EL (cell line): ENCODE measurements at regions not wholly inside any gene's neighbourhood (a gene's known extent, or its start where the extent isn't known, plus 50 kb on each side); places are given as distances from the start of the nearest gene placed in this dataset.
A peak's percentile ranks its signal among the peaks of the same experiment; 100 is the strongest.

Experiments
- DNase-seq: peaks from one replicate; pipeline ENCODE4 v3.0.0-alpha.2; 2016

- DNase-seq: no peak
These were observed 779.3 kb upstream of the WWC1 start for GRCh38 chr5:167512111-167512510.

- DNase-seq: no peak
These were observed 778.1 kb upstream of the WWC1 start for GRCh38 chr5:167513381-167513780.

GRCh38 chr5:167514461-167514860 is 777.0 kb upstream of the WWC1 start:
- no peak for DNase-seq

DNA sequence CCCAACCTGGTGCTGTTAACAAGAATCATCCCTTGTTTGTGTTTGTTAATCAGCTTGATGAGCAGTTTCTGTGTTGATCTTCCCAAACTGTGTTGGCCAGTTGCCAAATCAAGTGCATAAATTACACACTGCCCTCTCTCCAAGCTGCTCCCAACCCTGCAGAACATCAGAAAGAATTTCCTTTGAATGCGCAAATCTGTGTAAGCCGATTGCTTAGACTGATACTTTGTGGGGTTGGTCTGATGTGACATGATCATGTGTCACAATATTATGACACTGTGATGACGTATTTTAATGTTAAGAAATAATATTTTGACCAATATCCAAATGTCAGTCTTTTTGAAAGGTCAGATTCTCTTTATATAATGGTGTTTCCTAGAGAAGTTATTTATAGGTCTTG is 766.4 kb upstream of the WWC1 start:
- no peak for DNase-seq

- DNase-seq: no peak
These were observed 762.8 kb upstream of the WWC1 start for GRCh38 chr5:167528651-167529050.

DNA sequence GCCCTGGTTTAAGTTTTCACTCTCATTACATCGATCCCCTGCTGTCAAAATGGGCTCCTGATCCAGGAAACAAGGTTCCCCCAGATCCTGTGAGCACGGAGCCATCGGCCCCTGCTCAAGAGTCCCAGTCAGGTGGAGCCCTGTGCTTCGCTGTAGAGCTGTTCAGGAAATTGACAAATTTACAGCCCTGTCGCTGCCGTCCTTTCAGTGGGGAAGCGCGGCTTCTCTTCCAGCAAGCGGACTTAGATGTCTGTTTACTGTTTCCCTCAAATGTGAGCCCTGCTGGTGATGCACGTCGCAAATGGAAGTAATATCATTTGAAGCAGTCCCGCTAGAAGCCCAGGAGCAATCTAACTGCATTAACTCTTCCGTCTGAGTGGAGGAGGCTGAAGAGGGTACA is 760.9 kb upstream of the WWC1 start:
- DNase-seq: no peak

DNA sequence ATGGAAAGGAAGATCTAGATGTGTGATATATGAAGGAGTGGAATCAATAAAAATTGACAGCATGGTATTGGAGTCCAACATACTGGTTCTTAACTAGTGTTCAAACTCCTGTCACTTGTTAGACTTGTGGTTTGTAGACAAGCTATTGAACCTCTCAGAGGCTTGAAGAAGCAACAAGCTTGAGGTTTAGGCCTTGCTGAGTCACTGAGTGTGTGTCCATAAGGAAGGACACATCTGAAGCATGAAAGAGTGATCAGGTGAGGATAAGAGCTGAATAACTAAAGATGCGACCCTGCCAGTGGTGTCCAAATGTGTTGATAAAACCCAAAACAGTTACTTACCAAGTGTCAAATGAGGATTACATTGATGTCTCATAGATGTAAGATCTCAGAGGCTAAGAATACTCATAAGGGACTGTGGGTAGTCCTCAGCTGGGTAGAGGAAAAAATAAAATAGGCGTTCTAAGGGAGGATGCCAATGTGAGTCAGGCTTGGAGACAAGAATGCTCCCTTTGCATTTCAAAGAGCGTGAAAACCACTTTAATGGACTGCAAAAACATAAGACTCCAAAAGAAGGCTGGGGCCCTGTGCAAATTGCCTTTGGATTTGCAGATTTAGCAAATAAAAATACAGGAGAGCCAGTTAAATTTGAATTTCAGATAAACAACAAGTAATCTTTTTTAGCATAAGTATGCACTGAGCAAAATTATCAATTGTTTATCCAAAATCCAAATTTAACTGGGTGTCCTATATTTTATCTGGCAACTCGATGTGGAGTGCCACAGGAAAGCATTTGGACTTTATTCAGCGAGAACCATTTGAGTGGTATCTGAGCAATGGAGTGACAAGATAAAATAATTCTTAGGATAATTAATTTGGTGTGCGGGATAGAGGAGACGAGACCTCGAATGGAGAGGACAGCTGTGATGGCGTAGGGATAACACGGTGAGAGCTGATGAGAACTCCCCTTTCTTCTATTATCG is 757.3 kb upstream of the WWC1 start:
- DNase-seq: no peak

DNA sequence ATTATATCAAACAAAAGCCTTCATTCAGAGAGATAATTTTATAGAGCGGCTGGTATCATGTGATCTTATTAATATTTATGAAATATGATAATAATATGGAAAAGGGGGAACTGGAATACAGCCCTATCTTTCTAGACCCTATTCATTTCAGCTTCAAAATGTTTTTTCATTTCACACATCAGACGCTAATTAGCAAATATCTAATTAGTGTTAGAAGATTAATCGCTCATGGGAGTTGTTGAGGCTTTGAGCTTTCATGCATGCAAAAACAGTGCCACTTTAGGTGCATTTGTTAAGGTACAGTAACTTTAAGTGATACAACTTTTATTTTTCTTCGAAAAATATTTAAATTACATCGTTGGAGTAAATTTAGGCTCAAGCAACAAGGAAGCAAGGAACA is 751.7 kb upstream of the WWC1 start:
- no peak for DNase-seq

DNA sequence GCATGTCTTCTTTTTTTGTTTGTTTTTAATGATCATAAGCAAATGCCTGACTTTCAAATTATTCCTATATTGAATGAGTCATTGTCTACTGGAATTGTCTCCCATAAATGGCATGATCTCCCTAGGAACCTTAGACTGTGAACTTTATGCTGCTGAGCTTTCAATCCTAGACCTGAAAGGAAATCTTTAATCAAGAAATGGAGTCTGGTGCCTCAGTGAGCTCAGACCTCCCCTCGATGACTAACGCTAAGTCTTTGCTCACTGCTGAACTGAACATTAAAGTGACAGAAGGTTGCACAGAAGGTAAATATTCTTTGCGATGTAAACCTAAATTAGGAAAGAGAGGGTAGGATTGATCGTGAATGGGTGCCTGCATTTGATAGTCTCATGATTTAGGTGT is 745.2 kb upstream of the WWC1 start:
- DNase-seq: no peak

GRCh38 chr5:167552356-167552755 is 739.1 kb upstream of the WWC1 start:
- no peak for DNase-seq

DNA sequence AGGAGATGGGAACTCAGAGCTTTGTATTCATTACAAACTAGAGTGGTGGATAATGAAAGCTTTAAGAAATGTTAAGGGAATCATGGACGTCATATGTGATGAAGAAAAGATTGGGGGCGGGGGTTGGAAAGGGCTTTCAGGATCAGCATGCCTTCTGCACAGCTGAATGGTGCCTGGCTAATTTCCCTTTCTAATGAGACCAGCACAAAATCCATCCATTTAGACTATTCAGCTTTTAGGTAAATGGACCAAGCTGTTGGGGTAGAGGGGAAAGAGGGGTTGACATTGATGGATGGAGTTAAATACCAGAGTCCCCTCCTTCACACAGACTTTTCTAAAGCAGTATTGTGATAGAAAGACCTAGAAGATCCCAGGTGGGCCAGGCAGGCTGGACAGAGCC is 737.9 kb upstream of the WWC1 start:
- no peak for DNase-seq

DNA sequence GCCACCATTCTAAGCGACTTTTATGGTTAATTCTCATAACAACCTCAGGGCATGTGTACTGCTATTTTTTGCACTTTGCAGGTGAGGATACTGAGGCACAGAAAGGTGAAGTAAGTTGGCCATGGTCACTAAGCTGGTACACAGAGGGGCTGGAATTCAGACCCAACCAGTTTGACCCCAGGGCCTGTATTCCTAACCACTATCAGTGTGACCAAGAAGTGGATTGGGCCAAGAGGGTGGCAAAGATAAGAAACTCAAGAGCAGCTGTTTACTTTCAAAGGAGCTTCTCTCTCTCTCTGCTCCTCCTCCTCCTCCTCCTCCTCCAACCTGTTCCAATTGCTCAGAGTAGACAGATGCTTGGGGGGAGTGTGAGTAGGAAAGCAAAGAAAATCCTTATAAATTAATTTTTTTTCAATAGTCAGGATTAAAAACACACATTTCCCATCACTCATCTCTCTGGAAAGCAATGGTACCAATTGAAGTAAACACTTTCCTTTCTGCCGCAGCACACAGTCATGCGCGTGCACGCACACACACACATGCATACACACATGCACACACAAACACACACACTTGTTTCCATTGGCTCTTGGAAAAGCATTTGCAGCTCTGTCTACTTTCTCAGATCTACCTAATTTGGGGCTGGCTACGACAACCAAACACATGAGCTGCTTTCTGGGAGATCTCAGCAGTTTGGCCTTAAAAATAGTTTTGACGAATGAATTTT is 736.7 kb upstream of the WWC1 start:
- DNase-seq: no peak

GRCh38 chr5:167555565-167556166 is 735.8 kb upstream of the WWC1 start:
- no peak for DNase-seq

- no peak for DNase-seq
These were observed 734.1 kb upstream of the WWC1 start for GRCh38 chr5:167557359-167557758.

DNA sequence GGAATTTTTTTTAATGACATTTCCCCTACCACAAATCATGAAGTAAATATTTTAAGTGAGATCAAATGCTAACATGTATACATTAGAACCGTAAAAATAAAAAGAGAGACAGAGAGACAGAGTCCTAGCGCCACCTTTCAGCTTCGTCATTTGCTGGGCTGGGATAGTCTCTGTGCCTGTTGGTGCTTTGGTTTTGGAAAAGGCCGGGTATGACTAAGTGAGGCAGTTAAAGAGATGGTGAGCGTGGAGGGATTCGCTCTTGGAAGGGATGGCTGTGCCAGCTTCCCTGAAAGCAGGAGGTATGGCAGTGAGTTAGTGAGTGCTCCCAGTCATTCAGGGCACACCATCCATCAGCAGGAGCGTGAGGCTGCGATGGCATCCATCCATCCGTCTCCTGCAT is 729.6 kb upstream of the WWC1 start:
- no peak for DNase-seq

- DNase-seq: no peak
These were observed 727.2 kb upstream of the WWC1 start for GRCh38 chr5:167564275-167564674.

DNA sequence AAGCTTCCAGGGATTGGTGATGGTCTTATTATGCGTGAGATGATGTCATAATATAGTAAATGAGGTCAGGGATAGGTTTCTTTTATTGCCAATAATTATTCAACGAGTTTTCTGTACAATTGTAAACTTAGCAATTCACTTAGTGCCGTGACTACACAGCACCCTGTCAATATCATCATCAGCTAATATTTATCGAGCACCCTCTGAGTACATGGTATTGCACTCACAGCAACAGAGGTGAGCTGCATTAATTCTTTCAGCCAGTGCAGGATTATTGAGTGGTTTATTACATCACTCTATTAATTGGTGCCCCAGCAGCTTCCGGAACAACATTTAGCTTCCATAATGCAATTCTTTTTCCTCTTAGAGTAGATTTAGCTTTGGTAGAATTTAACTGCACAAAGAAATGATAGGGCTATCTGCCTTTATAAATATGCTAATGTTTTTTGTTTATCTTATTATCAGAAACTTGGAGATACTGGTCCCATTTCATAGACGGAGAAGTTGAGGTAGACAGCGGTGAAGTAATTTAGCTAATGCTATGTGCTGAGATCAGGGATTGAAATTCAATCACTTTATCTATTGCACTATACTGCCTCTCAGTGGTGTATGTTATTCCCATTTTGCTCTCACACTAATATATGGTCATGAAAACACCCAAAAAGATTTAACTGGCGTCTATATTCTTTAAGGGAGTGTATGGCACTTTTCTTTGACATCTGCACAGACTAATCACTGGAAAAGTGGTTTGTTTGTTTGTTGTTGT is 726.1 kb upstream of the WWC1 start:
- DNase-seq: no peak

DNA sequence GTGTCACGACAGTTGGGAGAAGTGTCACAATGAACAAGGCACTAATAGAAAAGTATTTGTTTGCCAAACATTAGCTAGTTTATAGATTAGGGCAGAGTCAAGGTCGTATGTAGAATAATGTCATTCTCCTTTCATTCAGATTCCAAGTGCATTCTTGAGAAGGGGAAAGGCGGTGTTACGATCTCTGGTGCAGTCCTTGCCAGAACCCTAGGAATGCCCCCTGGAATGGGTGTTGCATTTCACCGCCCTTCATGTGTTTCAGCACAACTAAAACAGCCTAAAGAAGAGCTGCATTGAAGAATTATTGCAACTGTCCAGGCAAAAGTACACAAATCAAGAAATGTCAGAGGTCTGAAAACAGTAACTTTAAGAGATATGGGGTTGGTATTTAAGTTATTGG is 721.0 kb upstream of the WWC1 start:
- DNase-seq: no peak

GRCh38 chr5:167571824-167572223 is 719.6 kb upstream of the WWC1 start:
- no peak for DNase-seq

DNA sequence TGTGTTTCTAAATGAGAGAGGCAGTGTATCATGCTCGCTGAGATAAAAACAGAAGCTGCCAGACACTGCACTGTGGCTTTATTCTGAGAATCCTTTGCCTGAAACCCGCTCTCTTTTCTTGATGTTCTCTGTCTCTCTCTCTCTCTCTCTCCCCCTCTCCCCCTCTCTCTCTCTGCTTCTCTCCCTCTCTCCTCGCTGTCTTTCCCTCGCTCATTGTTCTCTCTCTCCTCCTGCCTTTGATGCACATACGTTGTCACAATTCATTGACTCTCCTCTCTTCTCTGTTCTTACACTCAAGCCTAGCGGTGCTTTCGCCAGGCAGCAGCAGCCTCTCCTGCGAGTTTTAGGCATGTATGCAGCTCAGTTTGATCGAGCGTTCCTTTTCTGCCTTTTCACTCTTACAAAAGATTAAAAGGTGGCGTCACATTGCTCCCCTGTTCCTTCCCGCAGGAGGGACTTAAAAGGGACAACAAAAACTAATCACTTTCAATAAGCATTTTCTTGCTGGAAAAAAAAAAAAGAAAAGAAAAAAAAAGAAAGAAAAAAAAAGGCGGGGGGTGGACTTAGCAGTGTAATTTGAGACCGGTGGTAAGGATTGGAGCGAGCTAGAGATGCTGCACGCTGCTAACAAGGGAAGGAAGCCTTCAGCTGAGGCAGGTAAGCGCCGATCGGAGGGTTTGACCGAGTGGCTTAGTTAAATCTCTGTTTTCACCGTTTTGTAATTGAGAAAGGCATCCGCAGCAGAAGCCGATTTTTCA is 717.9 kb upstream of the WWC1 start:
- peak; percentile 45 for DNase-seq

- no peak for DNase-seq
These were observed 717.0 kb upstream of the WWC1 start for GRCh38 chr5:167574464-167574863.

DNA sequence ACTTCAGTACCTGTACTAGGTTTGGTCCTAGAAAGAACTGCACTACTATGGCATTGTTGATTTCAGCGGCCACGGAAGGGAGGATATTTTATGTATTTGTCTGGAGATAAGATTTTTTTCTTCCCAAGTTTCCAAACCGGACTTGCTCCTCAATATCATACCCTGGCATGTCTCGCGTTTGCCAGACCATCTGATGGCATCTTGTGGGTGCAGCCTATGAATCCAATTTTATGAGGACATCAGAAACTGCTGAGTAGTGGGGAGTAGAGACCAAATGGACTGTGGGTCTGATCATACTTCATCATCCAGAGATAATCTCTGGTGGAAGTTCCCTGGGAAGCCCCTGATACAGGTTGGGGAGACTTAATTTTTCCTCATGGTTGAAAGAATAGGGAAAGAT is 716.1 kb upstream of the WWC1 start:
- DNase-seq: no peak
